HepG2 (cell line): ENCODE measurements at regions not wholly inside any gene's neighbourhood (a gene's known extent, or its start where the extent isn't known, plus 50 kb on each side); places are given as distances from the start of the nearest gene placed in this dataset.

Experiments used
- EP300 ChIP-seq, 3 experiments: sonication (generic) in 1 of 3; formaldehyde crosslinking in 1 of 3; IDR thresholded peaks; 2 replicates each; pipeline versions ENCODE4 v1.5.1 to v1.6.1; 2011 to 2020; ENCODE audit warnings: low read depth in 2 of 3, low read length in 2 of 3, borderline replicate concordance in 1 of 3, improper control_type of control experiment in 1 of 3, mild to moderate bottlenecking in 1 of 3, missing genetic modification reagents in 1 of 3, moderate library complexity in 1 of 3
- SP1 ChIP-seq, 2 experiments: fragments of 450-650 bp in 1 of 2; sonication (generic) in 1 of 2; formaldehyde crosslinking in 1 of 2; IDR thresholded peaks; 2 replicates each; pipeline versions ENCODE4 v1.4.0 to v1.6.1; 2016 to 2020; ENCODE audit warnings: missing genetic modification reagents in 1 of 2
- TCF7L2 ChIP-seq: IDR thresholded peaks from 2 replicates; pipeline ENCODE4 v1.6.1; 2011; ENCODE audit warnings: mild to moderate bottlenecking, low read depth, low read length, moderate library complexity
- TF ChIP-seq, protein P1 (sequence below): sonication (generic); formaldehyde crosslinking; IDR thresholded peaks from 2 replicates; pipeline ENCODE4 v1.5.0; 2020; ENCODE audit warnings: mild to moderate bottlenecking, missing genetic modification reagents, moderate library complexity
- TF ChIP-seq, protein P2 (sequence below): sonication (generic); formaldehyde crosslinking; IDR thresholded peaks from 2 replicates; pipeline ENCODE4 v1.9.0; 2021; ENCODE audit warnings: missing genetic modification reagents, borderline replicate concordance
- TF ChIP-seq, protein P3 (sequence below): sonication (generic); formaldehyde crosslinking; conservative IDR thresholded peaks from 2 replicates; pipeline ENCODE4 v1.8.0; 2022; ENCODE audit warnings: missing genetic modification reagents

DNA sequence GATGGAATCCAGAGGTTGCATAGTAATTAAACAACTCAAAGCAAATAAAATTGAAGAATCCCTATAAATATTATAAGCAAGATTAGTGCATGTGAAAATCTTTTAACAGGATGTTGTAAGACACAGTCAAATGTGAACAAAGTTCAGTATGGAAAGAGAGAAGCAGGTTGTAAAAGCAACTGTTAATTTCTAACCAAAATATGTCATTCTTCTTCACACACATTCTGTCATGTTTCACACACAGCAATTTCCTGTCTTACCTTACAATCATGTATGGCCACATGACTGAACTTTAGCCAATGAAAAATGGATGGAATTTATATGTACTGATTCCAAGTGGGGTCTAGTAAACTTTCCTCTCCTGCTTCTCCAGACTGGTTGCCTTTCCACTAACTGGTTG lies 527.7 kb upstream of the TMPRSS15 start:
- TF ChIP-seq, protein P1, sequence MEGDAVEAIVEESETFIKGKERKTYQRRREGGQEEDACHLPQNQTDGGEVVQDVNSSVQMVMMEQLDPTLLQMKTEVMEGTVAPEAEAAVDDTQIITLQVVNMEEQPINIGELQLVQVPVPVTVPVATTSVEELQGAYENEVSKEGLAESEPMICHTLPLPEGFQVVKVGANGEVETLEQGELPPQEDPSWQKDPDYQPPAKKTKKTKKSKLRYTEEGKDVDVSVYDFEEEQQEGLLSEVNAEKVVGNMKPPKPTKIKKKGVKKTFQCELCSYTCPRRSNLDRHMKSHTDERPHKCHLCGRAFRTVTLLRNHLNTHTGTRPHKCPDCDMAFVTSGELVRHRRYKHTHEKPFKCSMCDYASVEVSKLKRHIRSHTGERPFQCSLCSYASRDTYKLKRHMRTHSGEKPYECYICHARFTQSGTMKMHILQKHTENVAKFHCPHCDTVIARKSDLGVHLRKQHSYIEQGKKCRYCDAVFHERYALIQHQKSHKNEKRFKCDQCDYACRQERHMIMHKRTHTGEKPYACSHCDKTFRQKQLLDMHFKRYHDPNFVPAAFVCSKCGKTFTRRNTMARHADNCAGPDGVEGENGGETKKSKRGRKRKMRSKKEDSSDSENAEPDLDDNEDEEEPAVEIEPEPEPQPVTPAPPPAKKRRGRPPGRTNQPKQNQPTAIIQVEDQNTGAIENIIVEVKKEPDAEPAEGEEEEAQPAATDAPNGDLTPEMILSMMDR (CRISPR knock-in tag) = no peak
- TF ChIP-seq TCF7L2 (no peak), SP1 (IDR thresholded peaks at IDR 0.05) (no peak), SP1 (CRISPR knock-in tag; IDR thresholded peaks at IDR 0.05) (no peak), EP300 (IDR thresholded peaks at IDR 0.05; ENCODE audit: low read depth in 2 of 2, low read length in 2 of 2) (no peak), EP300 (CRISPR knock-in tag; IDR thresholded peaks at IDR 0.05; ENCODE audit: borderline replicate concordance) (no peak)
- TF ChIP-seq, protein P2, sequence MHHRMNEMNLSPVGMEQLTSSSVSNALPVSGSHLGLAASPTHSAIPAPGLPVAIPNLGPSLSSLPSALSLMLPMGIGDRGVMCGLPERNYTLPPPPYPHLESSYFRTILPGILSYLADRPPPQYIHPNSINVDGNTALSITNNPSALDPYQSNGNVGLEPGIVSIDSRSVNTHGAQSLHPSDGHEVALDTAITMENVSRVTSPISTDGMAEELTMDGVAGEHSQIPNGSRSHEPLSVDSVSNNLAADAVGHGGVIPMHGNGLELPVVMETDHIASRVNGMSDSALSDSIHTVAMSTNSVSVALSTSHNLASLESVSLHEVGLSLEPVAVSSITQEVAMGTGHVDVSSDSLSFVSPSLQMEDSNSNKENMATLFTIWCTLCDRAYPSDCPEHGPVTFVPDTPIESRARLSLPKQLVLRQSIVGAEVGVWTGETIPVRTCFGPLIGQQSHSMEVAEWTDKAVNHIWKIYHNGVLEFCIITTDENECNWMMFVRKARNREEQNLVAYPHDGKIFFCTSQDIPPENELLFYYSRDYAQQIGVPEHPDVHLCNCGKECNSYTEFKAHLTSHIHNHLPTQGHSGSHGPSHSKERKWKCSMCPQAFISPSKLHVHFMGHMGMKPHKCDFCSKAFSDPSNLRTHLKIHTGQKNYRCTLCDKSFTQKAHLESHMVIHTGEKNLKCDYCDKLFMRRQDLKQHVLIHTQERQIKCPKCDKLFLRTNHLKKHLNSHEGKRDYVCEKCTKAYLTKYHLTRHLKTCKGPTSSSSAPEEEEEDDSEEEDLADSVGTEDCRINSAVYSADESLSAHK (CRISPR knock-in tag) = no peak
- TF ChIP-seq, protein P3, sequence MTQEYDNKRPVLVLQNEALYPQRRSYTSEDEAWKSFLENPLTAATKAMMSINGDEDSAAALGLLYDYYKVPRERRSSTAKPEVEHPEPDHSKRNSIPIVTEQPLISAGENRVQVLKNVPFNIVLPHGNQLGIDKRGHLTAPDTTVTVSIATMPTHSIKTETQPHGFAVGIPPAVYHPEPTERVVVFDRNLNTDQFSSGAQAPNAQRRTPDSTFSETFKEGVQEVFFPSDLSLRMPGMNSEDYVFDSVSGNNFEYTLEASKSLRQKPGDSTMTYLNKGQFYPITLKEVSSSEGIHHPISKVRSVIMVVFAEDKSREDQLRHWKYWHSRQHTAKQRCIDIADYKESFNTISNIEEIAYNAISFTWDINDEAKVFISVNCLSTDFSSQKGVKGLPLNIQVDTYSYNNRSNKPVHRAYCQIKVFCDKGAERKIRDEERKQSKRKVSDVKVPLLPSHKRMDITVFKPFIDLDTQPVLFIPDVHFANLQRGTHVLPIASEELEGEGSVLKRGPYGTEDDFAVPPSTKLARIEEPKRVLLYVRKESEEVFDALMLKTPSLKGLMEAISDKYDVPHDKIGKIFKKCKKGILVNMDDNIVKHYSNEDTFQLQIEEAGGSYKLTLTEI = no peak
